Suprapubic skin (tissue), 4 donors: ENCODE measurements at regions not wholly inside any gene's neighbourhood (a gene's known extent, or its start where the extent isn't known, plus 50 kb on each side); places are given as distances from the start of the nearest gene placed in this dataset.

ENCODE experiments used
- EP300 ChIP-seq: sonication (generic); formaldehyde crosslinking; IDR thresholded peaks from one replicate; pipeline ENCODE4 v1.6.1; 2017; ENCODE audit warnings: antibody characterized with exemption
- POLR2A ChIP-seq, 2 donors: fragments of 450-650 bp; IDR thresholded peaks; one replicate each; pipeline ENCODE4 v1.6.1; 2017; ENCODE audit warnings: antibody characterized with exemption in 2 of 2, mild to moderate bottlenecking in 2 of 2, moderate library complexity in 2 of 2
- POLR2AphosphoS5 ChIP-seq, 3 donors: sonication (generic); formaldehyde crosslinking; IDR thresholded peaks; one replicate each; pipeline ENCODE4 v1.6.1; 2017; ENCODE audit warnings: antibody characterized with exemption in 3 of 3
- TF ChIP-seq, protein P1 (sequence below), 2 donors: fragments of 200-600 bp in 1 of 2; fragments of 450-650 bp in 1 of 2; sonication (generic) in 1 of 2; IDR thresholded peaks; one replicate each; pipeline ENCODE4 v1.5.1; 2016 to 2019; ENCODE audit warnings: antibody characterized with exemption in 2 of 2, mild to moderate bottlenecking in 1 of 2, moderate library complexity in 1 of 2

DNA sequence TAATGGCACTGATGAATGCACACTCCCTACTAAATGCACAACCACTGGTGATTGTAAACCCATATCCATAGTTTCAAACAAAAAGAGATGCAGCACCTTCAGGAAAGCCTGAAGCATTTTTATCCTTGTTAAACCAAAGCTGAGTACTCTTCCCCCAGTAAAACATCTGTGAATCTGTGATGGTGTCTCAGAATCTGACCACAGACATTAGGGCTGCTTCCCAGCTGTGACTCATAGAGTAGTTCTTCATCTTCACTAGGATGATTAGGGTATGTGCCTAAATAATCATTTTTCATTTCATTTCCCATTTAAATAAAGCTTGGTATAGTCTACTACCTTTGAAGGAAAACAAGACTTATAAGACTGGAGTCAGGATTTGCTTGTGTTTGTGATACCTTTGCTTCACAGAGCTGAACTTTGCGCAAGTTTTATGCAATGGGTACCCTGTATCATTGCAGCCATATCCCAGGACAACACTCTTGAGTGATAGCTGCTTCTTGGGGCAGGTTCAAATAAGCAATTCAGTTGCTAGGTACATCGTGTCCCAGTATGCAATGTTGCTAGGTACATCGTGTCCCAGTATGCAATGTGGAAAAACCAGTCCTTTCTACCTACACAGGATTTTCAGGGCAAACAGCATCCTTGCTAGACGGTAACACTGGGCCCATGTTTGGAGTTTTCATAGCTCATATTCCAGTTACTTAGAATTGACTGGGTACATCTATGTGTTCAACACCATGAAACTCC is 277.1 kb downstream of the IRS2 start:
- TF ChIP-seq EP300 (no peak), POLR2A (IDR thresholded peaks at IDR 0.05) (no peak), POLR2AphosphoS5 (IDR thresholded peaks at IDR 0.05) (peak; percentile 86 to 99 (median 94))
- TF ChIP-seq, protein P1, sequence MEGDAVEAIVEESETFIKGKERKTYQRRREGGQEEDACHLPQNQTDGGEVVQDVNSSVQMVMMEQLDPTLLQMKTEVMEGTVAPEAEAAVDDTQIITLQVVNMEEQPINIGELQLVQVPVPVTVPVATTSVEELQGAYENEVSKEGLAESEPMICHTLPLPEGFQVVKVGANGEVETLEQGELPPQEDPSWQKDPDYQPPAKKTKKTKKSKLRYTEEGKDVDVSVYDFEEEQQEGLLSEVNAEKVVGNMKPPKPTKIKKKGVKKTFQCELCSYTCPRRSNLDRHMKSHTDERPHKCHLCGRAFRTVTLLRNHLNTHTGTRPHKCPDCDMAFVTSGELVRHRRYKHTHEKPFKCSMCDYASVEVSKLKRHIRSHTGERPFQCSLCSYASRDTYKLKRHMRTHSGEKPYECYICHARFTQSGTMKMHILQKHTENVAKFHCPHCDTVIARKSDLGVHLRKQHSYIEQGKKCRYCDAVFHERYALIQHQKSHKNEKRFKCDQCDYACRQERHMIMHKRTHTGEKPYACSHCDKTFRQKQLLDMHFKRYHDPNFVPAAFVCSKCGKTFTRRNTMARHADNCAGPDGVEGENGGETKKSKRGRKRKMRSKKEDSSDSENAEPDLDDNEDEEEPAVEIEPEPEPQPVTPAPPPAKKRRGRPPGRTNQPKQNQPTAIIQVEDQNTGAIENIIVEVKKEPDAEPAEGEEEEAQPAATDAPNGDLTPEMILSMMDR (IDR thresholded peaks at IDR 0.05): no peak
